ENCODE measurements at regions not wholly inside any gene's neighbourhood (a gene's known extent, or its start where the extent isn't known, plus 50 kb on each side); places are given as distances from the start of the nearest gene placed in this dataset.
A peak's percentile ranks its signal among the peaks of the same experiment; 100 is the strongest.
"Not testable (repeated sequence)": the region's sequence is repeated elsewhere in the genome, so short reads cannot be mapped to it uniquely, and the experiment has no call there.

DNA sequence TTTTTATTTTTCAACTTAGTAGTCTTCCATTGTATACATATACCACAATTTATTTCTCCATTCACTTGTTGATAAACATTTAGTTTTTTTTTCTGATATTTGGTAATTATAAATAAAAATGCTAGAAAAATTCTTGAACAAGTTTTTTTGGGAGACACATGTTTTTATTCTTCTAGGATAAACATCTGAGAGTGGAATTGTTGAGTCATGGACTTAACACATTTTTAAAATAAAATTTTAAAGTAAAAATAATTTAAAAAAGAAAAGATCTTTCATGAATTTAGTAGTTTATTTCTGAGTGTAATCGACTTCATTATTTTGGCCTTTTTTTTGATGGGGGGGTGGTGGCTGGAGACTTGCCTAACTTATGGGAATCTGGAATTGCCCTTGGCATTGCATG is 391.1 kb downstream of the KCNJ2 start:
- FAIRE-seq (peak; percentile 97), DNase-seq (ENCODE audit: low spot score in 2 of 2) (no peak)

- no peak for FAIRE-seq
- DNase-seq (ENCODE audit: low spot score in 2 of 2), result no peak
These were observed 392.8 kb downstream of the KCNJ2 start for GRCh38 chr17:70562137-70562536.

- DNase-seq (ENCODE audit: low spot score in 2 of 2), result no peak
- no peak for FAIRE-seq
These were observed 394.0 kb downstream of the KCNJ2 start for GRCh38 chr17:70563281-70563820.

- DNase-seq (ENCODE audit: low spot score in 2 of 2) (no peak), FAIRE-seq (no peak)
These were observed 394.8 kb downstream of the KCNJ2 start for GRCh38 chr17:70564006-70564620.

- no peak for DNase-seq (ENCODE audit: low spot score in 2 of 2)
- FAIRE-seq, result no peak
These were observed 399.8 kb downstream of the KCNJ2 start for GRCh38 chr17:70569128-70569527.

DNA sequence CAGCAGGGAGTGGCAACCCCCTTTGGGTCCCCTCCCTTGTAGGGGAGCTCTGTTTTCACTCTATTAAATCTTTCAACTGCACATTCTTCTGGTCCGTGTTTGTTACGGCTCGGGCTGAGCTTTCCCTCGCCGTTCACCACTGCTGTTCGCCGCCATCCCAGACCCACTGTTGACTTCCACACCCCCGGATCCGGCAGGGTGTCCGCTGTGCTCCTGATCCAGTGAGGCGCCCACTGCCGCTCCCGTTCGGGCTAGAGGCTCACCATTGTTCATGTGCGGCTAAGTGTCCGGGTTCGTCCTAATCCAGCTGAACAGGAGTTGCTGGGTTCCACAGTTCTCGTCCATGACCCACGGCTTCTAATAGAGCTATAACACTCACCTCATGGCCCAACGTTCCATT is 408.1 kb downstream of the KCNJ2 start:
- FAIRE-seq, result no peak

GRCh38 chr17:70581459-70581858 is 412.1 kb downstream of the KCNJ2 start:
- DNase-seq (ENCODE audit: low spot score in 2 of 2) (no peak), FAIRE-seq (no peak)

More for the DNA sequence above, 408.1 kb downstream of the KCNJ2 start:
- no peak for DNase-seq (ENCODE audit: low spot score in 2 of 2)

- DNase-seq (ENCODE audit: low spot score in 2 of 2), result no peak
- FAIRE-seq, result no peak
These were observed 413.4 kb downstream of the KCNJ2 start for GRCh38 chr17:70582777-70583176.

GRCh38 chr17:70584255-70584654 is 414.9 kb downstream of the KCNJ2 start:
- FAIRE-seq, result no peak
- no peak for DNase-seq (ENCODE audit: low spot score in 2 of 2)

GRCh38 chr17:70588003-70588402 is 418.7 kb downstream of the KCNJ2 start:
- DNase-seq (ENCODE audit: low spot score in 2 of 2) (no peak), FAIRE-seq (no peak)

GRCh38 chr17:70597774-70598173 is 428.4 kb downstream of the KCNJ2 start:
- DNase-seq (ENCODE audit: low spot score in 2 of 2), result no peak
- FAIRE-seq, result no peak

DNA sequence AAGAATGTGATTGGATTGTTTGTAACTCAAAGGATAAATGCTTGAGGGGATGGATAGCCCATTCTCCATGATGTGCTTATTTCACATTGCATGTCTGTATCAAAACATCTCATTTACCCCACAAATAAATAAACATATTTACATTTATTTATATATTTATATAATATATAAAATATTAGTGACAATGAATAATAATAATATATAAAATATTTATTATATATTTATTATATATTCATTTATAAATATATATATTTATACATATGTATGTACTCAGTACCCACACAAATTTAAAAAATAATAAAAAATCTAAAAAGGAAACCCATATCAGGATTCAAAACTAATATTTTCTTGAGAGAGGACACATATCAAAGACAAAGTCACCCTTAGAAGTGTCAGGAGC is 429.9 kb downstream of the KCNJ2 start:
- DNase-seq (ENCODE audit: low spot score in 2 of 2) (no peak), FAIRE-seq (peak; percentile 72)

- not testable (repeated sequence) for FAIRE-seq; DNase-seq (ENCODE audit: low spot score in 2 of 2)
These were observed 430.6 kb downstream of the KCNJ2 start for GRCh38 chr17:70599945-70600344.

DNA sequence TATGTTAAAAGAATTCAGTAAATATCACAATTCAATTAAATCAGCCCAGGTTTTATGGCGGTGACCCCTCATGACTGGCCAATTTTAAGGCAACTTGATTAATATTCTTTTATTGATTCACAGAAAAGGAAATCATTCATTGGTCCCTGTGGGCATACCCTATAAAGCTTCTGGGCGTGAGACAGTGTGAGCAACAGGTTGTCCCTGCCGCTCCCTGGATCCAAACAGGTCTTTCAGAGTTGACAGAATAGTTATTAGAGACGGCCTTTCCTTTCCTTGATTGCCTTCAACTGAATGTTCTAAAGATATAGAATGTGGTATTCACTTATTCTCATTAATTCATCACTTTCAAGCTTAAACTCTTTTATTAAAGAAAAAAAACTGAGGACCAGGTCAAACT is 433.9 kb downstream of the KCNJ2 start:
- no peak for FAIRE-seq
- no peak for DNase-seq (ENCODE audit: low spot score in 2 of 2)

DNA sequence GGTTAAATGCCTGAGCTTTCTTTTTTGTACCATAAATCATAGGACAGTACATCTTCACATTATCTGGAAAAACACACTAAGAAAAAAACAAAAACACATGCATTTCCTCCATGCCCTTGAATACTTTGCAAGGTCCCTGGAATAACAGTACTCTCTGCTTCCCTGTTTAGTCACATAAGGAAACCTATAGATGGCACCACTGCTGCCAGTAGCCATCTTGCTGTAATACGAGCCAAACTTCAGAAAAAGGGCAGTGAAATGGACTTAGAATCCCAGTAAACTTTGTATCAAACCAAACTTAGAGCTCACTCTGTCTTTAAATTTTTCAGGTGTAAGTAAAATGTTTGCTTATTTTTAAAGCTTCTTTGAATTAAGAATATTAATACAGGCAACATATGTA is 435.5 kb downstream of the KCNJ2 start:
- no peak for FAIRE-seq
- no peak for DNase-seq (ENCODE audit: low spot score in 2 of 2)

GRCh38 chr17:70606086-70606485 is 436.8 kb downstream of the KCNJ2 start:
- FAIRE-seq (no peak), DNase-seq (ENCODE audit: low spot score in 2 of 2) (no peak)

- DNase-seq (ENCODE audit: low spot score in 2 of 2) (no peak), FAIRE-seq (no peak)
These were observed 438.9 kb downstream of the KCNJ2 start for GRCh38 chr17:70608193-70608592.

DNA sequence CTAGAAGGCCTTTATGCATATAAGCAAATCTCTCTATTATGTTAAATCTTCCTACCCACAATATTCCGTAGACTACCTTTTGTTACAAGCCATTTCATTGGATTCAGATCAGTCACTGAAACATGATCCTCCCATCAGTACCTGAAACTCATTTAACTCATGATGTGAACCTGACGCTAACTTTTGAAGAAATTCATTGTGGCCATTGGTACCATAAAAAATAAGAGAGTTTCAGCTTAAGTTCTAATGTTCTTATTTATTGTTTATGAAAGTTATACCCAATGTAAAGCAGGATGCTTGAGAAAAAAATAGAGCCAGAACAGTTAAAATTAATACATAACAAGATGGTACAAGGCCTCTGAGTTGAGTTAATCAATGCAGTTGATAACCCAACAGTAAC is 439.6 kb downstream of the KCNJ2 start:
- DNase-seq (ENCODE audit: low spot score in 2 of 2) (no peak), FAIRE-seq (no peak)

DNA sequence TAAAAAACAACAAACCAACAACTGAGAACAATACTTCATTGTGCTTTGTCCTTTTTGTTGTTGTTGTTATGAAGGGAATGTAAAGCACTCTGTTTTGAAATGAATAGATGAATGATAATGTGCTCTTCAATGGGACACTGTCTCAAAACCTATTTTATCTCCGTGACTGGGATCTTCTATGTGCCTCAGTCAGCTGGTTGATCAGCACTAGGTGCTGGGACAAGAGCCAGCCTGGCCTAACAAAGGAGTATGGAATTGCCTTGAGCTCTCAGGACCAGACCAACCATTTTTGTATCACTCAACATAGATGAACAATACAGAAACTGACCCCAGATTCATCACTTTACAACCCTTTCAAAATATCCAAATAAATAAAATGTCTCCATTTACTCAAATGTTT is 440.2 kb downstream of the KCNJ2 start:
- DNase-seq (ENCODE audit: low spot score in 2 of 2), result no peak
- FAIRE-seq, result peak; percentile 98

DNA sequence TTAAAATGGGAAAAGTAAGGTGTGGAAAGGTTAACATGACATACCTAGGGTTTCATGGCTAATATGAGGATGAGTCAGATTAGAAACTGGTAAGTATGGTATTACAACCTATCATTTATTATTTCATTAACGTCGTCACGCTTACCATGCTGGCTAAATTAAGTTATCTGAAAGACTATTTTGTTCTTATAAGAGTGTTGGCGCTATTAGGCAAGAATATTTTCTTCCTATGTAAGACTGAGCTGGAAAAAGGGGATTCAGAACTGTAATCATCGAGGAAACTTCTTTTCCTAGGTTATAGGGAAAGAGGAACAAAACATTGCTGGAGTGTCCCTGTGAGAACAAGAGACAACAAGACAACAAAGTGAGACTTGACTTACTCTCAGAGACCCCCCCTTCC is 440.8 kb downstream of the KCNJ2 start:
- DNase-seq (ENCODE audit: low spot score in 2 of 2) (no peak), FAIRE-seq (no peak)

- DNase-seq (ENCODE audit: low spot score in 2 of 2), result no peak
- FAIRE-seq, result no peak
These were observed 444.3 kb downstream of the KCNJ2 start for GRCh38 chr17:70613681-70614080.

DNA sequence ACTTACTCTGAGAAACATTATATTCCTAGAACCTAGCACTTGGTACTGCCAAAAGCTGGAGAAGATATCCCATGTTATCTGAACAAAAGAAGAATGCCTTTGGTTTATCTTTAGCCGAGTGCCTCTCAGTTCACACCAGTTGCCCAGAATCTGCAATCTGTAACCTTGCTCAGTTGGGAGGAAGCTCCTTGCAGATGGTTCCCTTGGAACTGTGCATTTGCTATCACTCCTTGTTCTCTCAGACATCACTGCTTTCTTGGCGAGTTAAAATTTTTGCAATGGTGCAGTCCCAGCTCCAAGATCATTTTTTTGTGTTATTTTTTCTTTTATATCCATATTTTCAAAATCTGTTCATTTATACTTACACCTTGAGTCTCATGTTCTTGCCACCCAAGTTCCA is 446.5 kb downstream of the KCNJ2 start:
- DNase-seq (ENCODE audit: low spot score in 2 of 2), result no peak
- no peak for FAIRE-seq

GRCh38 chr17:70618641-70619040 is 449.3 kb downstream of the KCNJ2 start:
- FAIRE-seq, result no peak
- no peak for DNase-seq (ENCODE audit: low spot score in 2 of 2)

All from frontal cortex (tissue), 3 donors.